IPS-18a (cell line): ENCODE measurements at regions not wholly inside any gene's neighbourhood (a gene's known extent, or its start where the extent isn't known, plus 50 kb on each side); places are given as distances from the start of the nearest gene placed in this dataset.
"Not testable (repeated sequence)": the region's sequence is repeated elsewhere in the genome, so short reads cannot be mapped to it uniquely, and the experiment has no call there.

Source experiments
- H3K27ac ChIP-seq: one replicate; pipeline ENCODE4 v1.5.1; 2013; ENCODE audit warnings: low read length
- H3K27me3 ChIP-seq: one replicate; pipeline ENCODE4 v1.6.1; 2013; ENCODE audit warnings: mild to moderate bottlenecking, low read length; ENCODE audit not compliant: control insufficient read depth, insufficient read depth
- H3K36me3 ChIP-seq: one replicate; pipeline ENCODE4 v1.6.1; 2013; ENCODE audit warnings: low read depth, low read length; ENCODE audit not compliant: control insufficient read depth
- H3K4me1 ChIP-seq: one replicate; pipeline ENCODE4 v1.6.1; 2013; ENCODE audit warnings: low read depth, low read length; ENCODE audit not compliant: control insufficient read depth
- H3K4me3 ChIP-seq: one replicate; pipeline ENCODE4 v1.5.1; 2013; ENCODE audit warnings: low read length
- H3K9ac ChIP-seq: one replicate; pipeline ENCODE4 v1.6.1; 2013; ENCODE audit warnings: mild to moderate bottlenecking, low read length, moderate library complexity
- H3K9me3 ChIP-seq: one replicate; pipeline ENCODE4 v1.6.1; 2013; ENCODE audit warnings: low read depth, low read length; ENCODE audit not compliant: control insufficient read depth

- H3K27me3 ChIP-seq, result no peaks in the 10 kb centered on the region
- H3K9ac ChIP-seq, result no peak overlapping the region
- H3K27ac ChIP-seq, result no peak overlapping the region
- no peaks in the 10 kb centered on the region for H3K9me3 ChIP-seq
- no peak overlapping the region for H3K4me3 ChIP-seq
- H3K4me1 ChIP-seq, result peaks cover 16% of the 10 kb centered on the region
- H3K36me3 ChIP-seq, result no peaks in the 10 kb centered on the region
Observed at GRCh38 chr3:18987070-18987469, 161.2 kb upstream of the KCNH8 start.

- H3K9ac ChIP-seq, result no peak overlapping the region
- no peaks in the 10 kb centered on the region for H3K27me3 ChIP-seq
- no peak overlapping the region for H3K4me3 ChIP-seq
- H3K27ac ChIP-seq, result no peak overlapping the region
- no peaks in the 10 kb centered on the region for H3K9me3 ChIP-seq
- H3K4me1 ChIP-seq, result peaks cover 3% of the 10 kb centered on the region
- no peaks in the 10 kb centered on the region for H3K36me3 ChIP-seq
Observed at GRCh38 chr3:18982920-18983319, 165.4 kb upstream of the KCNH8 start.

DNA sequence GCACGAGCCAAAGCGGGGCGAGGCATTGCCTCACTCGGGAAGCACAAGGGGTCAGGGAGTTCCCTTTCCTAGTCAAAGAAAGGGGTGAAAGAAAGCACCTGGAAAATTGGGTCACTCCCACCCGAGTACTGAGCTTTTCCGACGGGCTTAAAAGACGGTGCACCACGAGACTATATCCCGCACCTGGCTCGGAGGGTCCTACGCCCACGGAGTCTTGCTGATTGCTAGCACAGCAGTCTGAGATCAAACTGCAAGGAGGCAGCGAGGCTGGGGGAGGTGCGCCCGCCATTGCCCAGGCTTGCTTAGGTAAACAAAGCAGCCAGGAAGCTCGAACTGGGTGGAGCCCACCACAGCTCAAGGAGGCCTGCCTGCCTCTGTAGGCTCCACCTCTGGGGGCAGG, 172.2 kb upstream of the KCNH8 start:
- H3K4me1 ChIP-seq, H3K36me3 ChIP-seq, H3K4me3 ChIP-seq, H3K9ac ChIP-seq, H3K27me3 ChIP-seq, H3K9me3 ChIP-seq, H3K27ac ChIP-seq: not testable (repeated sequence)

GRCh38 chr3:18968120-18968519, 180.2 kb upstream of the KCNH8 start:
- H3K9me3 ChIP-seq, result no peaks in the 10 kb centered on the region
- H3K4me1 ChIP-seq, result no peaks in the 10 kb centered on the region
- no peak overlapping the region for H3K4me3 ChIP-seq
- H3K27ac ChIP-seq, result no peak overlapping the region
- H3K36me3 ChIP-seq, result no peaks in the 10 kb centered on the region
- no peak overlapping the region for H3K9ac ChIP-seq
- no peaks in the 10 kb centered on the region for H3K27me3 ChIP-seq

GRCh38 chr3:18965781-18966180, 182.5 kb upstream of the KCNH8 start:
- no peaks in the 10 kb centered on the region for H3K9me3 ChIP-seq
- H3K27me3 ChIP-seq, result no peaks in the 10 kb centered on the region
- no peak overlapping the region for H3K27ac ChIP-seq

DNA sequence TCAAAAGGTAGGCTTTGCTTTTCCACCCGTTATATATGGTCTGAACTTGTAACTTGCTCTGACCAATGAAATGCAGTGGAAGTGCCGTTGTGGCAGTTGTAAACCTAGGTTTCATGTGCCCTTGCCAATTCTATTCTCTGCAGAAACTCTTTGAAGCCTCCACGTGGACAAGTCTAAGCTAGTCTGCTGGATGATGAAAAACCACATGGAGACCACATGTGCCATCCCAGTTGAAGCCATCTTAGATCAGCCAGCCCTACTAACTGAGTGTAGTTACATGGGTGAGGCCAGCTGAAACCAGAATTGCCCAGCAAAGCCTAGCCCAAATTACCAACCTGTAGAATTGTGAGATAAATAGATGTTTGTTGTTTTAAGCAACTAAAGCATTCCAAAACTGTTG, 183.7 kb upstream of the KCNH8 start:
- H3K4me3 ChIP-seq, result no peak overlapping the region
- H3K27me3 ChIP-seq, result no peaks in the 10 kb centered on the region
- H3K9me3 ChIP-seq, result no peaks in the 10 kb centered on the region
- H3K36me3 ChIP-seq, result no peaks in the 10 kb centered on the region
- H3K9ac ChIP-seq, result no peak overlapping the region
- H3K27ac ChIP-seq, result no peak overlapping the region
- H3K4me1 ChIP-seq, result no peaks in the 10 kb centered on the region

More at GRCh38 chr3:18965781-18966180, 182.5 kb upstream of the KCNH8 start:
- H3K4me1 ChIP-seq, result no peaks in the 10 kb centered on the region
- H3K9ac ChIP-seq, result no peak overlapping the region
- H3K36me3 ChIP-seq, result no peaks in the 10 kb centered on the region
- H3K4me3 ChIP-seq, result no peak overlapping the region

GRCh38 chr3:18951333-18951732, 197.0 kb upstream of the KCNH8 start:
- Histone ChIP-seq H3K9me3 (no peaks in the 10 kb centered on the region), H3K9ac (no peak overlapping the region), H3K27me3 (no peaks in the 10 kb centered on the region), H3K27ac (no peak overlapping the region), H3K4me3 (no peak overlapping the region), H3K36me3 (no peaks in the 10 kb centered on the region), H3K4me1 (no peaks in the 10 kb centered on the region)

DNA sequence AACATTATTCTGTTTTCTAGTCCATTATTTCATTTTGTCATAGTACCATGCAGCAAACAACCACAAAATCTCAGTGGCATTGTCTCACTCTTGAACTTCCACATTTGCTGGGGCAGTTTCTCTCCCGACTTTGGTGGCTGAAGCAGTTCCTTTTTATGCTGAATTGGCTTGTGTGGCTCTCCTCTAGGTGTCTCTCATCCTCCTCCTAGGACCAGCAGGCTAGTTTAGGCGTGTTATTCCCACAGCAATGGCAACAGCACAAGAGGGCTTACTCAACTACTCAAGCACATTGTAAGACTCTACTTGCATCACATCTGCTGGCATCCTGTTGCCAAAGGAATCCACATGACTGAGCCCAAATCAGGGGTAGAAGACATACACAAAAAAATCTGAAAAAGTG, 201.8 kb upstream of the KCNH8 start:
- H3K4me1 ChIP-seq, result no peaks in the 10 kb centered on the region
- H3K27me3 ChIP-seq, result no peaks in the 10 kb centered on the region
- H3K9ac ChIP-seq, result no peak overlapping the region
- H3K9me3 ChIP-seq, result no peaks in the 10 kb centered on the region
- no peak overlapping the region for H3K4me3 ChIP-seq
- no peaks in the 10 kb centered on the region for H3K36me3 ChIP-seq
- no peak overlapping the region for H3K27ac ChIP-seq

DNA sequence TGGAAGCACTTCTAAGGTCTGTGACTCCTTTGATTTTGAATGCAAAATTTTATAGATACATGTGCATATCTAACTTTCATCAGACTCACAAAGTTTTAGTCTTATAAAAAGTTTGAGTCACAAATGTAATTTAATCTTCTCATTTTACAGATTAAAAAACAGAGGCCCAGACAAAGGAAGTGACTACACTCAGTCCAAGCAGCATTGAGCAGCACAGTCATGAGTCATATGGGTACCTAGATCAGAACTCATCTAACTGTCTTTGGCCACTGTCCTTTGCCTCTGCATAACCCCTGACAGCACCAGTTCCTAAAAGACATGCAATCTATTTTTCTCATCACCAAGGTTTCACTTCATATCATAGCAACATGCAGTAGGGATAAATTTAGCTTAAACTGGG, 210.7 kb upstream of the KCNH8 start:
- H3K9me3 ChIP-seq, result no peaks in the 10 kb centered on the region
- H3K36me3 ChIP-seq, result no peaks in the 10 kb centered on the region
- H3K27me3 ChIP-seq, result no peaks in the 10 kb centered on the region
- H3K4me1 ChIP-seq, result no peaks in the 10 kb centered on the region
- no peak overlapping the region for H3K4me3 ChIP-seq
- H3K9ac ChIP-seq, result no peak overlapping the region
- no peak overlapping the region for H3K27ac ChIP-seq

DNA sequence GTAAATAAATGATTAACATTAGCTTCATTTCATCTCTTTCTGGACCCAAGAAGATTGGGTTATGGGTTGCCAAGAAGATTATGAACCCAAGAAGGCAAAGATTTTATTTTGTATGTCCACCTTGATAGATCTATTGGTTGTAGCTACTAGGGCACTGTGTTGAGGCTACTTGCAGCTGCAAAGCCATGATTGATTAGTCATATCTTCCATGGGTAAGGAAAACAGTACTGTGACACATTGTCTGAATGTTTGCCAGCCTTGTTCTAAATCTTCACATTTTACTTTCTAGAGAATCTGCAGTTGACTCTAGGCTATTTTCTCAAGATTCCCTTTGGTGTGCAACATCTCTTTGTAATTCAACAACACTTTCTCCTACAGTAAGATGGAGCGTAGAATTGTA, 229.2 kb upstream of the KCNH8 start:
- Histone ChIP-seq H3K9me3 (no peaks in the 10 kb centered on the region), H3K9ac (no peak overlapping the region), H3K27me3 (no peaks in the 10 kb centered on the region), H3K27ac (no peak overlapping the region), H3K36me3 (no peaks in the 10 kb centered on the region), H3K4me3 (no peak overlapping the region), H3K4me1 (no peaks in the 10 kb centered on the region)

DNA sequence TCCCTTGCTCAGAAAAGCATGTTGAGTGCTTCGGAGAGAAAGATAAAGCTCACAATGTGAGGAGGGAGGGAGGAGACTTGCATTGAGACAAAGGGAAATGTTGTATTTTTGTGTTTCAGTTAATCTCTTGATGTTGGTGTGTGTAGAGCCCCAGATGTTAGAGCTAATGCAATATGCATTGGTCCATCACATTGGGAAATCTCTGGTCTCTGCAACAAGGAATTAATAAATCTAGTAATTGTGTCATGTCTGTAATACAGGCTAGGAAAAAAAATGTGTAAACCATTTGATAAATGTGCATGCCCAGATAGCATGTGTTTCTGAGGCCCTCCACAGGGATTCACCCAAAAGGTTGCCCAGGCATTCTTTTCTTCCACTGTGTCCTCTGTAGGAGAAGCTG, 230.4 kb upstream of the KCNH8 start:
- Histone ChIP-seq H3K4me1 (no peaks in the 10 kb centered on the region), H3K27ac (no peak overlapping the region), H3K9me3 (no peaks in the 10 kb centered on the region), H3K27me3 (no peaks in the 10 kb centered on the region), H3K36me3 (no peaks in the 10 kb centered on the region), H3K9ac (no peak overlapping the region), H3K4me3 (no peak overlapping the region)

DNA sequence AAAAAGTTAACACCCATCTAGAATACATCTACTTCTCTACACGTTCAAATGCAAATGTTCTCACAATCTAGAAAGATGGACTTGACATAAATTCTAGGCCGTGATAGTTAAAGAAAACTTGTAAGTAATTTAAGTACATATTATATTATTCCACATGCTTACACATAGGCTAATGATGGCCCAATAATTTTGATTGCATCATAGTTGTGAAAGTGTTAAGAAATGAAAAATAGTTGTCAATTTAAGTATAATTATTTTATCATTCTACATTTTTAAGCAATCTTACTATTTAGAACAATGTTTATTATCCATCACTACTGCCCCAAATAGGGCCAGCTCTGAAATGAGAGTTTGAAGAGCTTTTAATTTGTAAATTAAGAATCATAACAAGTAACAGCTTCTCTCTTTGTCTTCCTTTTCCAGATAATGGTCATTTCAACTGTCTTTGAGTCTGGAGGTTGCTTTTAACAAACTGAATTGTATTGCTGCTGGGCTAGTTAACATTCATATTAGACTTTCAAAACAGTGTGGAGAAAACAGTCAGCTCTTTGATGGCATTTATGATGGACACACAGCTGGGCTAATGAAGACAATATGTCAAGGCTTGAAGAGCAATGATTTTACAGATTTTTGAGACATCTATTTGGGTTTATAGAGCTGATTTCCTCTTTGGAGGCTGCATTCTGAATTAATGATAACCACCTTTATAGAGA, 246.1 kb upstream of the KCNH8 start:
- no peak overlapping the region for H3K27ac ChIP-seq
- no peaks in the 10 kb centered on the region for H3K36me3 ChIP-seq
- no peak overlapping the region for H3K9ac ChIP-seq
- H3K9me3 ChIP-seq, result no peaks in the 10 kb centered on the region
- H3K4me1 ChIP-seq, result no peaks in the 10 kb centered on the region
- H3K27me3 ChIP-seq, result no peaks in the 10 kb centered on the region
- no peak overlapping the region for H3K4me3 ChIP-seq
